Activated CD4-positive, alpha-beta T cell treated with anti-CD3 and anti-CD28 coated beads, Interleukin-2, amount 50 U/mL, for 24 hours (primary cell): ENCODE measurements at regions not wholly inside any gene's neighbourhood (a gene's known extent, or its start where the extent isn't known, plus 50 kb on each side); places are given as distances from the start of the nearest gene placed in this dataset.
A peak's percentile ranks its signal among the peaks of the same experiment; 100 is the strongest.

Experiments
- DNase-seq, 2 donors: peaks; one replicate each; pipeline ENCODE4 v3.0.0-alpha.2; 2020; ENCODE audit warnings: low read depth in 1 of 2, low spot score in 1 of 2

GRCh38 chr13:99027661-99028425, 50.0 kb upstream of the DOCK9 start:
- no peak for DNase-seq

GRCh38 chr13:99028890-99029289, 51.0 kb upstream of the DOCK9 start:
- peak in 1 of 2 donors; percentile 34 for DNase-seq

DNA sequence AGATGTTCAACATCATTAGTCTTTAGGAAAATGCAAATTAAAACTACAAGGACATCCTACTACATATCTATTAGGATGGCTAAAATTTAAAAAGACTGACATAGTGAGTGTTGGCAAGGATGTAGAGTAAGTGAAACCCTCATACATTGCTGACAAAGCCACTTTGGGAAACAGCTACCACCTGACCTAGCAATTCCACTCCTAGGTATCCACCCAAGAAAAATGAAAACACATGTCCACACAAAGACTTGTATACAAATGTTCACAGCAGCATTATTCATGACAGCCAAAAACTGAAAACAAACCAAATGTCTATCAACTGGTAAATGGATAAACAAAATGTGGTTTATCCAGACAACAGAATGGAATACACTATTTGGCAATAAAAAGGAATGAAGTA, 51.7 kb upstream of the DOCK9 start:
- no peak for DNase-seq

DNA sequence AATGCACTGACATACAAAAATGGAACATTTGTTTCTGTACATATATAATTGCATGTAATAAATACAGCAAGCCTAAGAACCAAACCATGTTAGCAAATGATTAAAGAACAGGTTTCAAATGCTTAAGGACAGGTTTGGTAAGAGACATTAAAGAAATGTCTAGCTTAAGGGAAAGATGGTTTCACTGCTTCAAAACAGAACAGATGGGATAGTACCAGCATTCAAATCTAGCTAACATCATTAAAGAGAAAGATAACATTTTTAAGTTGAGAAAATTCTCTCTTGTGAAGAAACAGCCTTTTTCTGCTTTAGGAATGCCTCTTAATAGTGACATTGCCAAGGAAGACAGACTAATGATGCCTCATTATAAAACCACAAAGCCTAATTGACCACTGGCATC, 52.5 kb upstream of the DOCK9 start:
- DNase-seq: no peak

DNA sequence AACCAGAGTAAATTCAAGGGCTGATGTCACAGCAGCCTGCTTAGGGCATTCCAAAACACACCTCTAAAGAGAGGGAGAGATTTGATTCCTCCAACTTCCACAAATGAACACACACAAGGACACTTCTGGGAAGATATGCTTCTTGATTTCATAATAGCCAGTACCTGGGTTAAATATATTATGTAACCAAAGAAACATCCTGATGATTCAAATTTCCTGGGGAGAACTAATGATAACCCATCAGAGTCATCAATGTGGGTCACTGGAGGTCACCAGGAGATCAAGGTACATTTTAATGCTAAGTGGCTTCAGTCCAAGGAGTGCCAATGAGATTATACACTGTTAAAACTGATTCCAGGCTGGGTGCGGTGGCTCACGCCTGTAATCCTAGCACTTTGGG, 54.0 kb upstream of the DOCK9 start:
- no peak for DNase-seq

DNA sequence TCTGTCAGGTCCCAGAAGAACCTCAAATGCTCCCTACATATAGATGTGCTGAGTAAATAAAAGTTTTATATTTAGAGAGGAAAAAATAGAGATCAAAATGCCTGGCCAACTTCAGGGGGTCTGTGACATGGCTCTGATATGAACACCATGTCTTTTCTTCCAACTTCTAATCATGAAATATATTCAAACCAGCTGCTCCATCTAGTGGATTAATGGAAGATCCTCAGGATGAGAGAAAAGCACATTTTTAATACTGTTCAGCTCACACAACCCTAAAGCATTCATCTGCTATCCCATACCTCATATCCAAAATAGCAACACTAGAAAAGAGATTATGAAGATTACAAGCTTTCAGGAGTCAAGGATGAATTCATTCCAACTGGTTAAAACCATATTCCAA, 56.0 kb upstream of the DOCK9 start:
- DNase-seq: no peak

GRCh38 chr13:99034333-99035085, 56.6 kb upstream of the DOCK9 start:
- no peak for DNase-seq

- no peak for DNase-seq
Measured at GRCh38 chr13:99035715-99036114, 57.9 kb upstream of the DOCK9 start.

- no peak for DNase-seq
Measured at GRCh38 chr13:99037756-99038155, 59.9 kb upstream of the DOCK9 start.

DNA sequence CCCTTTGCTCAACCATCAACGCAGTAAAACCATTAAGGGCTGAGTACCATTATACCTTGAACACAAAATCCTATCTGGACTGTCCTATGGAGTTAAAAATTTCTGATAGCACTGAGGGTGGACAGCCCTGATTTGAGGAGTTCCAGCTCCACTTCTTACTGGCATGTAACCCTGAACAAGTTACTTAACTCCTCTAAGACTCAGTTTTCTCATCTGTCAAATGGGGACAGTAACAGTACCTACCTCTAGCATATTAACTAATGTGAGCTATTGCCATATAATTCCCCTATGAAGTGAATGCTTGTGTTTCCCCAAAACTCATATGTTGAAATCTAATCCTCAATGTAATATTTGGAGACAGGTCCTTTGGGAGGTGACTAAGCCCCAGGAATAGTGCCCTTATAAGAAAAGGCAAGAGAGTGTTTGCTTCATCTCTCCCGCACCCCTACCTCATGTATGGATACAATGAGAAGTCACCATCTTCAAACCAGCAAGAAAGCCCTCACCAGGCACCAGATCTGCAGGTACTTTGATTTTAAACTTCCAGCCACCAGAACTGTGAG, 61.9 kb upstream of the DOCK9 start:
- DNase-seq: no peak

DNA sequence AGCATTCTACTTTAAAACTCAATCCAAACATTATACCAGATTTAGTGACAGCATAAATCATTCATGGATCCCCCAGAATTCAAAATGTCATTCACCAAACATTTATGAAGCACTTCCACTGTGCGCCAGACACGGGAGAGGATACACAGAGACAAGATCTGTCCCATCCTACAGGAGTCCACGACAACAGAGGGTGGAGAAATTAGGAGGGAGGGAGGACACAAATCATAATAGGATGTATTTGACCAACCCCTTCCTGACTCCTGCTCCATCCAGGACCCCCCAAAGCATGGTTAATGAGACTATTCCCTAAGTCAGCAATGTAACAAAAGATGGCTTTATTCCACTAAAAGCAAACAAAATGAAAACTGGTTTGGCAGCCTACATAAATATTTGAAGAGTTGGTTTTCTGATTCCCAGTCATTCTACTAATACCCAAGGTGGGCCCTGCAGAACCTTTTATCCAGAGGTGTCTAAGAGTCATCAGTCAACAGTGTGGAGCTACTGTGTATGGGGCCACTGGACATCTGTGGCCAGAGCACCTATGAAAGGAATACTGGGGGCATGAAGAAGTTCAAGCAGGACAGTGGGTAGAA, 62.8 kb upstream of the DOCK9 start:
- no peak for DNase-seq

GRCh38 chr13:99041337-99041736, 63.5 kb upstream of the DOCK9 start:
- DNase-seq: no peak

GRCh38 chr13:99041788-99042187, 63.9 kb upstream of the DOCK9 start:
- DNase-seq: no peak

- DNase-seq: no peak
Measured at GRCh38 chr13:99042521-99043250, 64.8 kb upstream of the DOCK9 start.

GRCh38 chr13:99043831-99044231, 66.0 kb upstream of the DOCK9 start:
- DNase-seq: no peak

- DNase-seq: no peak
Measured at GRCh38 chr13:99044764-99045163, 66.9 kb upstream of the DOCK9 start.

DNA sequence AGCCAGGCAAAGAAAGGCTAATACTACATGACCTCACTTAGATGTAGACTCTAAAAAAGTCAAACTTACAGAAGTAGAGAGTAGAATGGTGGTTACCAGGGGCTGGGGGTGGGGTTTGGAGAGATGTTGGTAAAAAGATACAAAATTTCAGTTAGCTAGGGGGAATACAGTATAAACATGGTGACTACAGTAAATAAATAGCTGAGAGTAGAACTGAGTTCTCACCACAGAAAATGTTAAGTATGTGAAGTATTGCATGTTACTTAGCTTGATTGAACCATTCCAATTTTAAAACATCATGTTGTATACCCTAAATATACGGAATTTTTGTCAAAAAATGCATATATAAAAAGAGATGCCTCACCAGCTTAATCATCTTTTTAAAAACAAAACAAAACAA, 67.5 kb upstream of the DOCK9 start:
- no peak for DNase-seq

DNA sequence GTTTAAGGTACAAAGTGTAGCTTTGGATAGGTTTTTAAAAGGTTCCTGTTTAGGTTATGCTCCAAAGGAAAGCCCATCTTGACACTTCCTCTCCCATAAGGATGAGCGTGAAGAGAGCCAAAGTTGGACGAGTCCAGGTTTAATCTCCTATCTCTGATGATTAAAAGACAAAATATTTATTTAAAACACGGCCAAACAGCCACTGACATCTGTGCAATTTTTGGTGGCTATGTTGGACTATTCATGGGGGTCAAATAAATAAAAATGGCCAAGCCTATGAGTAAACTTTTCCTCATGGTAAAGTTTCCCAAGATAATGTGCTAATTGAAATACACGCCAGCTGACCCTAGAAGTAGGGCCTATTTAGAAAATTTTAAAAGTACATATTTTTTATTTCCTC, 69.0 kb upstream of the DOCK9 start:
- no peak for DNase-seq

GRCh38 chr13:99050983-99051488, 73.2 kb upstream of the DOCK9 start:
- DNase-seq: no peak

DNA sequence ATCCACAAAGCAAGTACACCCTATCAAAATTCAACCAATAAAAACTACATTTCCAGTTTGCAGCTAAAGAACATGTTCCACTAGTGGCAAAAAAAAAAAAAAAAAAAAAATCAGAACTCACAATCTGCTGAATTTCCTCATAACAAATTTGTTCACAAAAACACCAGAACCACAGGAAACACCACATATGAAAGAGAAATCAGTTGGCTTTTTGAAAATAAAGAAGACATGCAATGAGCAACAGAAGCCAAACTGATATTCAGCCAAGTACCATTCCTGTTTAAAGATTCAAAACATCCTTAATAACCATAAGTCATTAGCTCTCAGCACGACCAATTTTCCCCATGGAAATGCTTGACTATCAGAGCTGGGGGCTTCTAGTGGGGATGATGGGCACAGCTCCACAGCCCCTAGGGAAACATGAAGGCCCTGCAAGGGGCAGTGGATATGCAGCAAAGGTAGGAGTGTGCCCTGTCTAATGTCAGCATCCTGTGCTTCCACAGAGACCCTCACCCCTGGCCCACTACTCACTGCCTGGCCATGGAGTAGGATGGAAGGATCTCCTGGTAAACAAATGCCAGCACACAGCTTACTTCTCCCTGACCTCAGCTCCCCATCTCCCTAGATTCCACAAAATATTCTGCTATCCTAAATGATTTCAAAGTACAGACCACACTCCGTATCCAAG, 74.0 kb upstream of the DOCK9 start:
- DNase-seq: no peak
